ENCODE measurements at regions not wholly inside any gene's neighbourhood (a gene's known extent, or its start where the extent isn't known, plus 50 kb on each side); places are given as distances from the start of the nearest gene placed in this dataset.

- no peak for DNase-seq (ENCODE audit: low read depth)
- in situ Hi-C loops (cut with HindIII; ENCODE audit: low pct_unique_long_range_greater_than_20kb, low sequenced_read_pairs): no loop called here
These were observed 104.0 kb downstream of the CPZ start for GRCh38 chr4:8696369-8697127.

- in situ Hi-C loops (cut with HindIII; ENCODE audit: low pct_unique_long_range_greater_than_20kb, low sequenced_read_pairs): no loop called here
- DNase-seq (ENCODE audit: low read depth): no peak
These were observed 103.0 kb downstream of the CPZ start for GRCh38 chr4:8695237-8696219.

GRCh38 chr4:8694651-8695151, 102.1 kb downstream of the CPZ start:
- DNase-seq (ENCODE audit: low read depth): no peak
- in situ Hi-C loops (cut with HindIII; ENCODE audit: low pct_unique_long_range_greater_than_20kb, low sequenced_read_pairs): no loop called here

GRCh38 chr4:8694226-8694625, 101.7 kb downstream of the CPZ start:
- no peak for DNase-seq (ENCODE audit: low read depth)
- in situ Hi-C loops (cut with HindIII; ENCODE audit: low pct_unique_long_range_greater_than_20kb, low sequenced_read_pairs): no loop called here

GRCh38 chr4:8691151-8691775, 98.7 kb downstream of the CPZ start:
- in situ Hi-C loops (cut with HindIII; ENCODE audit: low pct_unique_long_range_greater_than_20kb, low sequenced_read_pairs): no loop called here

GRCh38 chr4:8690216-8691150, 97.9 kb downstream of the CPZ start:
- in situ Hi-C loops (cut with HindIII; ENCODE audit: low pct_unique_long_range_greater_than_20kb, low sequenced_read_pairs): no loop called here
- no peak for DNase-seq (ENCODE audit: low read depth)

More at GRCh38 chr4:8691151-8691775, 98.7 kb downstream of the CPZ start:
- DNase-seq (ENCODE audit: low read depth): no peak

- in situ Hi-C loops (cut with HindIII; ENCODE audit: low pct_unique_long_range_greater_than_20kb, low sequenced_read_pairs): no loop called here
- no peak for DNase-seq (ENCODE audit: low read depth)
These were observed 97.2 kb downstream of the CPZ start for GRCh38 chr4:8689741-8690140.

- DNase-seq (ENCODE audit: low read depth): no peak
- in situ Hi-C loops (cut with HindIII; ENCODE audit: low pct_unique_long_range_greater_than_20kb, low sequenced_read_pairs): no loop called here
These were observed 96.4 kb downstream of the CPZ start for GRCh38 chr4:8688908-8689445.

- in situ Hi-C loops (cut with HindIII; ENCODE audit: low pct_unique_long_range_greater_than_20kb, low sequenced_read_pairs): no loop called here
- DNase-seq (ENCODE audit: low read depth): no peak
These were observed 95.7 kb downstream of the CPZ start for GRCh38 chr4:8688041-8688907.

- in situ Hi-C loops (cut with HindIII; ENCODE audit: low pct_unique_long_range_greater_than_20kb, low sequenced_read_pairs): no loop called here
- DNase-seq (ENCODE audit: low read depth): no peak
These were observed 94.5 kb downstream of the CPZ start for GRCh38 chr4:8687083-8687482.

- DNase-seq (ENCODE audit: low read depth): no peak
- in situ Hi-C loops (cut with HindIII; ENCODE audit: low pct_unique_long_range_greater_than_20kb, low sequenced_read_pairs): no loop called here
These were observed 93.3 kb downstream of the CPZ start for GRCh38 chr4:8685831-8686230.

- in situ Hi-C loops (cut with HindIII; ENCODE audit: low pct_unique_long_range_greater_than_20kb, low sequenced_read_pairs): no loop called here
These were observed 90.9 kb downstream of the CPZ start for GRCh38 chr4:8683462-8683861.

GRCh38 chr4:8682725-8683124, 90.2 kb downstream of the CPZ start:
- no peak for DNase-seq (ENCODE audit: low read depth)
- in situ Hi-C loops (cut with HindIII; ENCODE audit: low pct_unique_long_range_greater_than_20kb, low sequenced_read_pairs): no loop called here

More at GRCh38 chr4:8683462-8683861, 90.9 kb downstream of the CPZ start:
- no peak for DNase-seq (ENCODE audit: low read depth)

GRCh38 chr4:8682296-8682695, 89.7 kb downstream of the CPZ start:
- in situ Hi-C loops (cut with HindIII; ENCODE audit: low pct_unique_long_range_greater_than_20kb, low sequenced_read_pairs): no loop called here
- DNase-seq (ENCODE audit: low read depth): no peak

GRCh38 chr4:8681391-8681790, 88.8 kb downstream of the CPZ start:
- no peak for DNase-seq (ENCODE audit: low read depth)
- in situ Hi-C loops (cut with HindIII; ENCODE audit: low pct_unique_long_range_greater_than_20kb, low sequenced_read_pairs): no loop called here

GRCh38 chr4:8679032-8679431, 86.5 kb downstream of the CPZ start:
- DNase-seq (ENCODE audit: low read depth): no peak
- in situ Hi-C loops (cut with HindIII; ENCODE audit: low pct_unique_long_range_greater_than_20kb, low sequenced_read_pairs): no loop called here

- in situ Hi-C loops (cut with HindIII; ENCODE audit: low pct_unique_long_range_greater_than_20kb, low sequenced_read_pairs): no loop called here
- DNase-seq (ENCODE audit: low read depth): no peak
These were observed 84.1 kb downstream of the CPZ start for GRCh38 chr4:8676676-8677075.

All from Caki2 (cell line).